Osteocyte (in vitro differentiated cells): ENCODE measurements at regions not wholly inside any gene's neighbourhood (a gene's known extent, or its start where the extent isn't known, plus 50 kb on each side); places are given as distances from the start of the nearest gene placed in this dataset.

Experiments
- DNase-seq: peaks from one replicate; pipeline ENCODE4 v3.0.0; 2021; ENCODE audit warnings: mixed read lengths; ENCODE audit not compliant: unreplicated experiment; ENCODE audit errors: extremely low spot score
- H3K27ac Mint-ChIP-seq: one replicate; pipeline ENCODE4 v1.8.0; 2021; ENCODE audit warnings: mild to moderate bottlenecking, mixed read lengths; ENCODE audit not compliant: unreplicated experiment
- H3K27me3 Mint-ChIP-seq: one replicate; pipeline ENCODE4 v1.8.0; 2021; ENCODE audit warnings: mixed read lengths; ENCODE audit not compliant: unreplicated experiment
- H3K36me3 Mint-ChIP-seq: one replicate; pipeline ENCODE4 v1.8.0; 2021; ENCODE audit warnings: mixed read lengths; ENCODE audit not compliant: unreplicated experiment
- H3K4me1 Mint-ChIP-seq: one replicate; pipeline ENCODE4 v1.8.0; 2021; ENCODE audit warnings: mixed read lengths; ENCODE audit not compliant: unreplicated experiment
- H3K4me3 Mint-ChIP-seq: one replicate; pipeline ENCODE4 v1.8.0; 2021; ENCODE audit warnings: mild to moderate bottlenecking, moderate library complexity, mixed read lengths; ENCODE audit not compliant: unreplicated experiment
- H3K9me3 Mint-ChIP-seq: one replicate; pipeline ENCODE4 v1.8.0; 2021; ENCODE audit warnings: mixed read lengths; ENCODE audit not compliant: unreplicated experiment
- TF ChIP-seq, protein P1 (sequence below): fragments of 200-600 bp; sonication (generic); IDR thresholded peaks from 2 replicates; pipeline ENCODE4 v1.5.0; 2021; ENCODE audit warnings: antibody characterized with exemption, mild to moderate bottlenecking, moderate library complexity

DNA sequence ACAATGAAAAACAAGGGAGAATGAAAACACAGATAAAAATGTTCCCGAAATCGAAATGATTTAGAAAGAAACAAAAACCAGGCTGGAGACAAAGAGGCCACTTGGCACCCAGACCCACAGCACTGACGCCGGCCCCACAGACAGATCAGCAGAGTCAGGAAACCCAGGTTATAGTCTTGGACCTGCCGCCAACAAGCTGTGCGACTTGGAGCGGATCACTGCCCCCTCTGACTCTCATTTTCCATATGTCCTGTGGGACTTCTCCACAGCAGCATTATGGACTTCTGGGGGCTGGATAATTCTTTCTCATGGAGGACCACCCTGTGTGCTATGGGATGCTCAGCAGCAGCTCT is 72.4 kb downstream of the MATN1 start:
- H3K27ac Mint-ChIP-seq, result no peak overlapping the region
- no peaks in the 10 kb centered on the region for H3K9me3 Mint-ChIP-seq
- H3K4me3 Mint-ChIP-seq, result no peak overlapping the region
- H3K27me3 Mint-ChIP-seq, result peaks cover 15% of the 10 kb centered on the region
- H3K4me1 Mint-ChIP-seq, result no peaks in the 10 kb centered on the region
- TF ChIP-seq, protein P1, sequence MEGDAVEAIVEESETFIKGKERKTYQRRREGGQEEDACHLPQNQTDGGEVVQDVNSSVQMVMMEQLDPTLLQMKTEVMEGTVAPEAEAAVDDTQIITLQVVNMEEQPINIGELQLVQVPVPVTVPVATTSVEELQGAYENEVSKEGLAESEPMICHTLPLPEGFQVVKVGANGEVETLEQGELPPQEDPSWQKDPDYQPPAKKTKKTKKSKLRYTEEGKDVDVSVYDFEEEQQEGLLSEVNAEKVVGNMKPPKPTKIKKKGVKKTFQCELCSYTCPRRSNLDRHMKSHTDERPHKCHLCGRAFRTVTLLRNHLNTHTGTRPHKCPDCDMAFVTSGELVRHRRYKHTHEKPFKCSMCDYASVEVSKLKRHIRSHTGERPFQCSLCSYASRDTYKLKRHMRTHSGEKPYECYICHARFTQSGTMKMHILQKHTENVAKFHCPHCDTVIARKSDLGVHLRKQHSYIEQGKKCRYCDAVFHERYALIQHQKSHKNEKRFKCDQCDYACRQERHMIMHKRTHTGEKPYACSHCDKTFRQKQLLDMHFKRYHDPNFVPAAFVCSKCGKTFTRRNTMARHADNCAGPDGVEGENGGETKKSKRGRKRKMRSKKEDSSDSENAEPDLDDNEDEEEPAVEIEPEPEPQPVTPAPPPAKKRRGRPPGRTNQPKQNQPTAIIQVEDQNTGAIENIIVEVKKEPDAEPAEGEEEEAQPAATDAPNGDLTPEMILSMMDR, result no peak
- no peaks in the 10 kb centered on the region for H3K36me3 Mint-ChIP-seq
- DNase-seq, result no peak

- Mint-ChIP-seq H3K27me3 (peaks cover 21% of the 10 kb centered on the region), H3K9me3 (no peaks in the 10 kb centered on the region), H3K27ac (no peak overlapping the region), H3K36me3 (no peaks in the 10 kb centered on the region), H3K4me3 (no peak overlapping the region), H3K4me1 (no peaks in the 10 kb centered on the region)
- DNase-seq, result no peak
- TF ChIP-seq, protein P1, result no peak
These were observed 73.1 kb downstream of the MATN1 start for GRCh38 chr1:30650038-30650967.

GRCh38 chr1:30649321-30649991 is 73.9 kb downstream of the MATN1 start:
- DNase-seq, result no peak
- Mint-ChIP-seq H3K4me3 (no peak overlapping the region), H3K27ac (no peak overlapping the region), H3K36me3 (no peaks in the 10 kb centered on the region), H3K27me3 (peaks cover 22% of the 10 kb centered on the region), H3K4me1 (no peaks in the 10 kb centered on the region), H3K9me3 (no peaks in the 10 kb centered on the region)
- TF ChIP-seq, protein P1, result no peak

DNA sequence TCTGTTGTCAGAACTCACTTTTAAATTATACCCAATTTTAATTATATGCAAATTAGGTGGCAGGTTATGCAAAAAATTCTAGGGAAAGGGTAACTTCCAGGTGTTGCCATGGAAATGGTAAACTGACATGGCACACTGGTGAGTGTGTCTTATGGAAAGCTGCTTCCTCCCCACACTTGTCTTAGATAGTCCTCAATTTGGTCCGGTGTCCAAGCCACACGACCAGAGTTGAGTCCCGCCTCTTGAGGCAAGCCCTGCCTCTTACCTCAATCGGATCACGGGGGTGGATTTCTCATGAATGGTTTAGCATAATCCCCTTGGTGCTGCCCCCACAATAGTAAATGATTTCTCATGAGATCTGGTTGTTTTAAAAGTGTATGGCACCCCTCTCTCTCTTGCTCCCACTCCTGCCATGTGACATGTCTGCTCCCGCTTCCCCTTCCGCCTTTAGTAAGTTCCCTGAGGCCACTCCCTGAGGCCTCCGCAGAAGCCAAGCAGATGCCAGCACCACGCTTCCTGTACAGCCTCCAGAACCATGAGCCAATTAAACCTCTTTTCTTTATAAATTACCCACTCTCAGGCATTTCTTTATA is 74.9 kb downstream of the MATN1 start:
- TF ChIP-seq, protein P1, result no peak
- Mint-ChIP-seq H3K36me3 (no peaks in the 10 kb centered on the region), H3K27ac (no peak overlapping the region), H3K27me3 (peaks cover 31% of the 10 kb centered on the region), H3K4me3 (no peak overlapping the region), H3K4me1 (no peaks in the 10 kb centered on the region), H3K9me3 (no peaks in the 10 kb centered on the region)
- DNase-seq, result no peak

- DNase-seq, result no peak
- Mint-ChIP-seq H3K36me3 (no peaks in the 10 kb centered on the region), H3K27ac (no peak overlapping the region), H3K4me3 (no peak overlapping the region), H3K27me3 (peaks cover 30% of the 10 kb centered on the region), H3K9me3 (no peaks in the 10 kb centered on the region), H3K4me1 (no peaks in the 10 kb centered on the region)
- TF ChIP-seq, protein P1, result no peak
These were observed 77.6 kb downstream of the MATN1 start for GRCh38 chr1:30645807-30646206.
